ENCODE measurements at regions not wholly inside any gene's neighbourhood (a gene's known extent, or its start where the extent isn't known, plus 50 kb on each side); places are given as distances from the start of the nearest gene placed in this dataset.
"Not testable (repeated sequence)": the region's sequence is repeated elsewhere in the genome, so short reads cannot be mapped to it uniquely, and the experiment has no call there.

DNA sequence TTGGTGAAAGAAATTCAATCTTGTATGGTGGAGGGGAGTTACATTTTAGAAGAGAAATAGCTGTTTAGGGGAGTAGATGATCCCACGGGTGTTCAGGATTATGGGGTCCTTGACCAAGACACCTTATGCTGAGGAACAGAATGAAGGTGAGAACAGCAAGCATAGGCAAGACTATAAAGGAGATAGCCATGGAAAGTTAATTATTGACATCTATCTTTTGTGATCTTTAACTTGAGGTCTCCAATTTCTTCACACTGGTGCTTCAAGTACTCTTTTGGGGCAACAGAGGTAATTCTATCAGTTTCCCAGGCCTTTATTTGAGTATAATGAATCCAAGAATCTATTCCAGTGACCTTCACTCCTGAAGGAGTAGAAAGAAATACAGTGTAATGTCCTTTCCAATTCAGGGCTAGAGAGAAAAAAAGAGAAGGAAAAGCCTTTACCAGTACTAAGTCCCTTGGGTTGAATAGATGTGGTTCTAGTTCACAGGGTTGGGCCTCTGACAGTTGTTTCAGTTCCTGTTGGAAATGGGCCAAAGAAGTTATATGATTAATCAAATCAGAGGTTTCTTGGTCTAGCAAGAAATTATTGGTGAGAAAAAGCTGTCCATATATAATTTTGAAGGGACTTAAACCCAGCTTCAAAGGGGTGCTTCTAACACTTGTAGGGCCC, 2104.1 kb upstream of the ACO1 start:
- no peak for DNase-seq
- no peak overlapping the region for H3K4me3 ChIP-seq (ENCODE audit: low read length)
- no peaks in the 10 kb centered on the region for H3K36me3 ChIP-seq (ENCODE audit: control insufficient read depth, insufficient read depth, low read length)
- peaks cover 9% of the 10 kb centered on the region for H3K4me1 Mint-ChIP-seq
- H3K27ac ChIP-seq (ENCODE audit: low read depth, low read length): no peak overlapping the region
- peaks cover 5% of the 10 kb centered on the region for H3K9me3 Mint-ChIP-seq
- H3K36me3 Mint-ChIP-seq (ENCODE audit: low read depth): peaks cover 2% of the 10 kb centered on the region
- H3K27me3 ChIP-seq (ENCODE audit: control insufficient read depth, insufficient read depth, low read length, poor library complexity, severe bottlenecking): no peaks in the 10 kb centered on the region
- 89 to 100% methylated on average over 1 of the region's 1 CpG for WGBS, 2 experiments (ENCODE audit: insufficient coverage in 1 of 2, insufficient read length in 1 of 2)
- no peak overlapping the region for H3K9ac ChIP-seq (ENCODE audit: extremely low read depth, low read length, poor library complexity, severe bottlenecking)
- no peaks in the 10 kb centered on the region for H3K27me3 Mint-ChIP-seq (ENCODE audit: insufficient read depth)
- H3K4me1 ChIP-seq (ENCODE audit: control insufficient read depth, insufficient read depth, low read length): no peaks in the 10 kb centered on the region
- H3K9me3 ChIP-seq (ENCODE audit: control insufficient read depth, low read length): peaks cover 5% of the 10 kb centered on the region
- H3K27ac Mint-ChIP-seq: no peak overlapping the region
- TF ChIP-seq, protein P1, sequence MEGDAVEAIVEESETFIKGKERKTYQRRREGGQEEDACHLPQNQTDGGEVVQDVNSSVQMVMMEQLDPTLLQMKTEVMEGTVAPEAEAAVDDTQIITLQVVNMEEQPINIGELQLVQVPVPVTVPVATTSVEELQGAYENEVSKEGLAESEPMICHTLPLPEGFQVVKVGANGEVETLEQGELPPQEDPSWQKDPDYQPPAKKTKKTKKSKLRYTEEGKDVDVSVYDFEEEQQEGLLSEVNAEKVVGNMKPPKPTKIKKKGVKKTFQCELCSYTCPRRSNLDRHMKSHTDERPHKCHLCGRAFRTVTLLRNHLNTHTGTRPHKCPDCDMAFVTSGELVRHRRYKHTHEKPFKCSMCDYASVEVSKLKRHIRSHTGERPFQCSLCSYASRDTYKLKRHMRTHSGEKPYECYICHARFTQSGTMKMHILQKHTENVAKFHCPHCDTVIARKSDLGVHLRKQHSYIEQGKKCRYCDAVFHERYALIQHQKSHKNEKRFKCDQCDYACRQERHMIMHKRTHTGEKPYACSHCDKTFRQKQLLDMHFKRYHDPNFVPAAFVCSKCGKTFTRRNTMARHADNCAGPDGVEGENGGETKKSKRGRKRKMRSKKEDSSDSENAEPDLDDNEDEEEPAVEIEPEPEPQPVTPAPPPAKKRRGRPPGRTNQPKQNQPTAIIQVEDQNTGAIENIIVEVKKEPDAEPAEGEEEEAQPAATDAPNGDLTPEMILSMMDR (conservative IDR thresholded peaks at IDR 0.05): no peak
- no peak overlapping the region for H3K4me3 Mint-ChIP-seq

- H3K4me1 ChIP-seq (ENCODE audit: control insufficient read depth, insufficient read depth, low read length): no peaks in the 10 kb centered on the region
- no peaks in the 10 kb centered on the region for H3K36me3 Mint-ChIP-seq (ENCODE audit: low read depth)
- H3K36me3 ChIP-seq (ENCODE audit: control insufficient read depth, insufficient read depth, low read length): no peaks in the 10 kb centered on the region
- H3K9ac ChIP-seq (ENCODE audit: extremely low read depth, low read length, poor library complexity, severe bottlenecking): no peak overlapping the region
- H3K27ac Mint-ChIP-seq: no peak overlapping the region
- no peak overlapping the region for H3K4me3 Mint-ChIP-seq
- TF ChIP-seq, protein P1 (conservative IDR thresholded peaks at IDR 0.05): no peak
- no peak overlapping the region for H3K27ac ChIP-seq (ENCODE audit: low read depth, low read length)
- no peaks in the 10 kb centered on the region for H3K27me3 ChIP-seq (ENCODE audit: control insufficient read depth, insufficient read depth, low read length, poor library complexity, severe bottlenecking)
- H3K9me3 ChIP-seq (ENCODE audit: control insufficient read depth, low read length): no peaks in the 10 kb centered on the region
- H3K4me3 ChIP-seq (ENCODE audit: low read length): no peak overlapping the region
- H3K27me3 Mint-ChIP-seq (ENCODE audit: insufficient read depth): no peaks in the 10 kb centered on the region
- no peaks in the 10 kb centered on the region for H3K4me1 Mint-ChIP-seq
- no peak for DNase-seq
- 87% methylated on average over 1 of the region's 2 CpGs; no CpG with 5 or more reads in 1 of the 2 experiments for WGBS, 2 experiments (ENCODE audit: insufficient coverage in 1 of 2, insufficient read length in 1 of 2)
- H3K9me3 Mint-ChIP-seq: no peaks in the 10 kb centered on the region
Observed at GRCh38 chr9:30289435-30289834, 2095.0 kb upstream of the ACO1 start.

DNA sequence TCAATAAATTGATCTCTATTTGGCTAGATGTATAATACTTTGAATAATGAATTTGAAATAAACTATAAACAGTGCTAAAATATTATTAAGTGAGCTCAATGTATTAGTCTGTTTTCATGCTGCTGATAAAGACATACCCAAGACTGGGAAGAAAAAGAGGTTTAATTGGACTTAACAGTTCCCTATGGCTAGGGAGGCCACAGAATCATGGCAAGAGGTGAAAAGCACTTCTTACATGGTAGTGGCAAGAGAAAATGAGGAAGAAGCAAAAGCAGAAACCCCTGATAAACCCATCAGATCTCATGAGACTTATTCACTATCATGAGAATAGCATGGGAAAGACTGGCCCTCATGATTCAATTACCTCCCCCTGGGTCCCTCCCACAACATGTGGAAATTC, 2092.4 kb upstream of the ACO1 start:
- not testable (repeated sequence) for H3K27me3 Mint-ChIP-seq (ENCODE audit: insufficient read depth); H3K4me1 ChIP-seq (ENCODE audit: control insufficient read depth, insufficient read depth, low read length); H3K9ac ChIP-seq (ENCODE audit: extremely low read depth, low read length, poor library complexity, severe bottlenecking); H3K4me3 ChIP-seq (ENCODE audit: low read length); DNase-seq; H3K27me3 ChIP-seq (ENCODE audit: control insufficient read depth, insufficient read depth, low read length, poor library complexity, severe bottlenecking); H3K36me3 ChIP-seq (ENCODE audit: control insufficient read depth, insufficient read depth, low read length); H3K4me1 Mint-ChIP-seq; H3K9me3 ChIP-seq (ENCODE audit: control insufficient read depth, low read length); H3K36me3 Mint-ChIP-seq (ENCODE audit: low read depth); H3K27ac Mint-ChIP-seq; H3K27ac ChIP-seq (ENCODE audit: low read depth, low read length); H3K9me3 Mint-ChIP-seq; H3K4me3 Mint-ChIP-seq

GRCh38 chr9:30293231-30293630, 2091.2 kb upstream of the ACO1 start:
- DNase-seq: no peak
- no peak overlapping the region for H3K4me3 Mint-ChIP-seq
- H3K36me3 Mint-ChIP-seq (ENCODE audit: low read depth): no peaks in the 10 kb centered on the region
- H3K4me3 ChIP-seq (ENCODE audit: low read length): no peak overlapping the region
- H3K27ac Mint-ChIP-seq: no peak overlapping the region
- TF ChIP-seq, protein P1 (conservative IDR thresholded peaks at IDR 0.05): no peak
- WGBS, 2 experiments (ENCODE audit: insufficient coverage in 1 of 2, insufficient read length in 1 of 2): 86 to 95% methylated on average over 1 of the region's 1 CpG
- H3K27ac ChIP-seq (ENCODE audit: low read depth, low read length): no peak overlapping the region
- H3K27me3 ChIP-seq (ENCODE audit: control insufficient read depth, insufficient read depth, low read length, poor library complexity, severe bottlenecking): no peaks in the 10 kb centered on the region
- no peaks in the 10 kb centered on the region for H3K4me1 Mint-ChIP-seq
- no peaks in the 10 kb centered on the region for H3K27me3 Mint-ChIP-seq (ENCODE audit: insufficient read depth)
- H3K9me3 Mint-ChIP-seq: no peaks in the 10 kb centered on the region
- no peaks in the 10 kb centered on the region for H3K36me3 ChIP-seq (ENCODE audit: control insufficient read depth, insufficient read depth, low read length)
- no peak overlapping the region for H3K9ac ChIP-seq (ENCODE audit: extremely low read depth, low read length, poor library complexity, severe bottlenecking)
- no peaks in the 10 kb centered on the region for H3K4me1 ChIP-seq (ENCODE audit: control insufficient read depth, insufficient read depth, low read length)
- no peaks in the 10 kb centered on the region for H3K9me3 ChIP-seq (ENCODE audit: control insufficient read depth, low read length)
